Hepatocyte (in vitro differentiated cells): ENCODE measurements at regions not wholly inside any gene's neighbourhood (a gene's known extent, or its start where the extent isn't known, plus 50 kb on each side); places are given as distances from the start of the nearest gene placed in this dataset.

Source experiments
- DNase-seq: peaks from one replicate; pipeline ENCODE4 v3.0.0-alpha.2; 2016; ENCODE audit warnings: low spot score
- H2AFZ ChIP-seq: fragments of 200-600 bp; sonication (generic); 2 replicates; pipeline ENCODE4 v1.6.0; 2016; ENCODE audit warnings: antibody characterized with exemption, mild to moderate bottlenecking
- H3K27ac ChIP-seq: fragments of 200-600 bp; sonication (generic); 2 replicates; pipeline ENCODE4 v1.5.1; 2016; ENCODE audit warnings: mild to moderate bottlenecking
- H3K27me3 ChIP-seq: fragments of 200-600 bp; sonication (generic); 2 replicates; pipeline ENCODE4 v1.6.1; 2016
- H3K36me3 ChIP-seq: fragments of 200-600 bp; sonication (generic); replicated peaks from 2 replicates; pipeline ENCODE4 v1.5.1; 2016; ENCODE audit warnings: low read depth; ENCODE audit not compliant: insufficient read depth
- H3K4me1 ChIP-seq: fragments of 200-600 bp; sonication (generic); 2 replicates; pipeline ENCODE4 v1.5.1; 2016; ENCODE audit warnings: mild to moderate bottlenecking, moderate library complexity; ENCODE audit not compliant: insufficient read depth
- H3K4me2 ChIP-seq: fragments of 200-600 bp; sonication (generic); 2 replicates; pipeline ENCODE4 v1.6.0; 2016
- H3K4me3 ChIP-seq: fragments of 200-600 bp; sonication (generic); 2 replicates; pipeline ENCODE4 v1.5.1; 2016; ENCODE audit warnings: mild to moderate bottlenecking
- H3K79me2 ChIP-seq: fragments of 200-600 bp; sonication (generic); 2 replicates; pipeline ENCODE4 v1.6.0; 2017; ENCODE audit warnings: mild to moderate bottlenecking
- H3K9me2 ChIP-seq: fragments of 200-600 bp; sonication (generic); replicated peaks from 2 replicates; pipeline ENCODE4 v1.6.0; 2017; ENCODE audit warnings: mild to moderate bottlenecking; ENCODE audit not compliant: insufficient read depth
- H3K9me3 ChIP-seq: fragments of 200-600 bp; sonication (generic); 2 replicates; pipeline ENCODE4 v1.5.1; 2016; ENCODE audit warnings: low read depth, mild to moderate bottlenecking
- H4K20me1 ChIP-seq: fragments of 200-600 bp; sonication (generic); 2 replicates; pipeline ENCODE4 v1.6.0; 2016; ENCODE audit warnings: mild to moderate bottlenecking; ENCODE audit not compliant: insufficient read depth, poor library complexity, severe bottlenecking
- EZH2 ChIP-seq: fragments of 200-600 bp; sonication (generic); IDR thresholded peaks from 2 replicates; pipeline ENCODE4 v1.6.1; 2016; ENCODE audit warnings: antibody characterized with exemption, mild to moderate bottlenecking, borderline replicate concordance
- EZH2phosphoT487 ChIP-seq: fragments of 200-600 bp; sonication (generic); IDR thresholded peaks from one replicate; pipeline ENCODE4 v1.6.1; 2018; ENCODE audit warnings: antibody characterized with exemption, mild to moderate bottlenecking, low read depth, moderate library complexity; ENCODE audit not compliant: unreplicated experiment, severe bottlenecking
- WGBS: methylation state at CpG from one replicate; pipeline ENCODE4 v1.1.6; 2016; ENCODE audit warnings: low lambda C conversion rate; ENCODE audit errors: missing lambda C conversion rate; 5-methylcytosine and 5-hydroxymethylcytosine counted together
- TF ChIP-seq, protein P1 (sequence below): fragments of 200-600 bp; sonication (generic); IDR thresholded peaks from 2 replicates; pipeline ENCODE4 v1.5.1; 2016; ENCODE audit warnings: antibody characterized with exemption, mild to moderate bottlenecking; ENCODE audit not compliant: poor library complexity

GRCh38 chr7:12761691-12762090 lies 74.3 kb downstream of the ARL4A start:
- no peaks in the 10 kb centered on the region for H3K9me2 ChIP-seq
- H3K4me2 ChIP-seq: no peak overlapping the region
- H3K4me1 ChIP-seq: no peaks in the 10 kb centered on the region
- H3K27me3 ChIP-seq: no peaks in the 10 kb centered on the region
- no peak overlapping the region for H3K27ac ChIP-seq
- no peak for DNase-seq
- H4K20me1 ChIP-seq: no peaks in the 10 kb centered on the region
- H2AFZ ChIP-seq: no peak overlapping the region
- no peak for TF ChIP-seq EZH2
- TF ChIP-seq EZH2phosphoT487: no peak
- TF ChIP-seq, protein P1, sequence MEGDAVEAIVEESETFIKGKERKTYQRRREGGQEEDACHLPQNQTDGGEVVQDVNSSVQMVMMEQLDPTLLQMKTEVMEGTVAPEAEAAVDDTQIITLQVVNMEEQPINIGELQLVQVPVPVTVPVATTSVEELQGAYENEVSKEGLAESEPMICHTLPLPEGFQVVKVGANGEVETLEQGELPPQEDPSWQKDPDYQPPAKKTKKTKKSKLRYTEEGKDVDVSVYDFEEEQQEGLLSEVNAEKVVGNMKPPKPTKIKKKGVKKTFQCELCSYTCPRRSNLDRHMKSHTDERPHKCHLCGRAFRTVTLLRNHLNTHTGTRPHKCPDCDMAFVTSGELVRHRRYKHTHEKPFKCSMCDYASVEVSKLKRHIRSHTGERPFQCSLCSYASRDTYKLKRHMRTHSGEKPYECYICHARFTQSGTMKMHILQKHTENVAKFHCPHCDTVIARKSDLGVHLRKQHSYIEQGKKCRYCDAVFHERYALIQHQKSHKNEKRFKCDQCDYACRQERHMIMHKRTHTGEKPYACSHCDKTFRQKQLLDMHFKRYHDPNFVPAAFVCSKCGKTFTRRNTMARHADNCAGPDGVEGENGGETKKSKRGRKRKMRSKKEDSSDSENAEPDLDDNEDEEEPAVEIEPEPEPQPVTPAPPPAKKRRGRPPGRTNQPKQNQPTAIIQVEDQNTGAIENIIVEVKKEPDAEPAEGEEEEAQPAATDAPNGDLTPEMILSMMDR: no peak
- 95% methylated on average over 4 of the region's 4 CpGs for WGBS
- no peaks in the 10 kb centered on the region for H3K9me3 ChIP-seq
- H3K4me3 ChIP-seq: no peak overlapping the region
- H3K36me3 ChIP-seq: no peaks in the 10 kb centered on the region
- no peaks in the 10 kb centered on the region for H3K79me2 ChIP-seq

DNA sequence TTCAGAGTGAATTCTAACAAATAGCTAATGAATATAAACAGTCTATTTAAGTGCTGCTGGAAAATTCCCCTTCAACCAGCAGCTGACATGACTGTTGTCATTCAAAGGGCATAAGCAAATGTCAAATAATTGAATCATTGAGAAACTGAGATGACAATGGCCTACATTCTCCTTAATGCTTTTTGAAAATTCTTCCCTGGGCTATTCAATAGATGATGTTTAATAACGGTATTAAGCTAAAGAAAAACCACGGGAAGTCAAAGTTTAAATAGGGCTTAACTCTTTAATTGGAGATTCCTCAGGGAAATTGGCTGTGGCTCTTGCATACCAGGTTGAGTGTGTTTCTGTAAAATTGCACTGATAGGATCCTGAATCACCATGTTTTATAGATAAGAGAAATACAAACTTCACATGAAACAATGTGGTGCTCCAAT lies 77.0 kb downstream of the ARL4A start:
- Histone ChIP-seq H3K4me3 (no peak overlapping the region), H3K36me3 (no peaks in the 10 kb centered on the region), H4K20me1 (no peaks in the 10 kb centered on the region), H3K9me2 (no peaks in the 10 kb centered on the region), H3K4me2 (no peak overlapping the region), H3K9me3 (no peaks in the 10 kb centered on the region), H3K27me3 (no peaks in the 10 kb centered on the region), H3K27ac (no peak overlapping the region), H3K4me1 (no peaks in the 10 kb centered on the region), H3K79me2 (no peaks in the 10 kb centered on the region), H2AFZ (no peak overlapping the region)
- 49% methylated on average over 2 of the region's 2 CpGs for WGBS
- DNase-seq: no peak
- TF ChIP-seq, protein P1: no peak
- TF ChIP-seq EZH2phosphoT487: no peak
- TF ChIP-seq EZH2: no peak

DNA sequence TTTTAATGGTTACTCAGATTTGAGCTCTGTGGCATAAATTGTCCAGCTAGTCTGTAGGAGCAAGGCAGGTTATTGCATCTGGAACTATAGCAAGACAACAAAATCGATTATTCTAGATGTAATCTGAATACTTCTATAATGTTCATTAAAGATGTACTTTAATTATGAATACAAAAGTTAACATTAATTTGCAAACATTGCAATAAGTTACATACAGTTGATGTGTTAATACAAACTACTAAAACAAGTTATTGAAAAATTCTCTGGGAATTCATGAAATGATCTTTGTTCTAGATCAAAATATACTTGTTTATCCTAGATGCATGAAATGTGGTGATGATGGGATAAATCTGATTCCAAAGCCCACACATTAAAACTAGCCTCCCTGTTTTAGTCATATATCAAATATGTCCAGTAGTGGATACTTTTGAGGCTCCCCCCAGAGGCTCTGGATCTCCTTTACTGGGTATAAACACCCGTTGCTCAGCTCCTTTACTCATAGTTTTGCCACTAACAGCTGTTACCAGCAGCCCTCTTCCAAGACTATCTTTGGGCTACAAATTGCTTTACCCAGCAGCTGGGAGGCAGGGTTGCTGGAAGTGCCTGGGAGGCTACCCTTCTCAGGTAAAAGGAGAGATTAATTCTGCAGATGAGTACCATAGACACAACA lies 78.1 kb downstream of the ARL4A start:
- Histone ChIP-seq H3K36me3 (no peaks in the 10 kb centered on the region), H3K9me2 (no peaks in the 10 kb centered on the region), H2AFZ (no peak overlapping the region), H3K4me1 (peaks cover 10% of the 10 kb centered on the region), H3K4me2 (no peak overlapping the region), H3K79me2 (no peaks in the 10 kb centered on the region), H3K27ac (no peak overlapping the region), H3K27me3 (no peaks in the 10 kb centered on the region), H4K20me1 (no peaks in the 10 kb centered on the region), H3K9me3 (no peaks in the 10 kb centered on the region), H3K4me3 (no peak overlapping the region)
- DNase-seq: no peak
- WGBS: 74% methylated on average over 2 of the region's 2 CpGs
- TF ChIP-seq, protein P1: no peak
- no peak for TF ChIP-seq EZH2phosphoT487

GRCh38 chr7:12766416-12766815 lies 79.0 kb downstream of the ARL4A start:
- Histone ChIP-seq H3K27ac (no peak overlapping the region), H2AFZ (no peak overlapping the region), H3K9me2 (no peaks in the 10 kb centered on the region), H4K20me1 (no peaks in the 10 kb centered on the region), H3K4me2 (no peak overlapping the region), H3K9me3 (no peaks in the 10 kb centered on the region), H3K79me2 (no peaks in the 10 kb centered on the region), H3K36me3 (no peaks in the 10 kb centered on the region), H3K4me1 (peaks cover 13% of the 10 kb centered on the region), H3K4me3 (no peak overlapping the region), H3K27me3 (no peaks in the 10 kb centered on the region)
- no peak for DNase-seq
- no peak for TF ChIP-seq EZH2
- no peak for TF ChIP-seq EZH2phosphoT487
- TF ChIP-seq, protein P1: no peak
